Fibroblast of skin of left biceps (primary cell): ENCODE measurements at regions not wholly inside any gene's neighbourhood (a gene's known extent, or its start where the extent isn't known, plus 50 kb on each side); places are given as distances from the start of the nearest gene placed in this dataset.
"Not testable (repeated sequence)": the region's sequence is repeated elsewhere in the genome, so short reads cannot be mapped to it uniquely, and the experiment has no call there.

Experiments used
- DNase-seq, 2 experiments: peaks; one replicate each; pipeline ENCODE4 v3.0.0-alpha.2; 2013; ENCODE audit warnings: low read depth in 2 of 2

GRCh38 chr6:11961923-11962322 lies 50.2 kb upstream of the HIVEP1 start:
- DNase-seq: no peak

- DNase-seq: no peak
These were observed 51.0 kb upstream of the HIVEP1 start for GRCh38 chr6:11960909-11961779.

GRCh38 chr6:11956781-11957180 lies 55.3 kb upstream of the HIVEP1 start:
- no peak for DNase-seq

GRCh38 chr6:11953641-11954040 lies 58.5 kb upstream of the HIVEP1 start:
- no peak for DNase-seq

- DNase-seq: peak in 1 of 2 experiments; percentile 33
These were observed 59.8 kb upstream of the HIVEP1 start for GRCh38 chr6:11952316-11952715.

- no peak for DNase-seq
These were observed 60.2 kb upstream of the HIVEP1 start for GRCh38 chr6:11951868-11952267.

GRCh38 chr6:11950109-11950508 lies 62.0 kb upstream of the HIVEP1 start:
- no peak for DNase-seq

GRCh38 chr6:11947575-11947974 lies 64.5 kb upstream of the HIVEP1 start:
- DNase-seq: no peak

GRCh38 chr6:11947063-11947462 lies 65.0 kb upstream of the HIVEP1 start:
- no peak for DNase-seq

GRCh38 chr6:11944111-11944510 lies 68.0 kb upstream of the HIVEP1 start:
- no peak for DNase-seq

- no peak for DNase-seq
These were observed 69.1 kb upstream of the HIVEP1 start for GRCh38 chr6:11943060-11943459.

GRCh38 chr6:11942185-11942864 lies 69.8 kb upstream of the HIVEP1 start:
- no peak for DNase-seq

GRCh38 chr6:11940532-11941166 lies 71.5 kb upstream of the HIVEP1 start:
- not testable (repeated sequence) for DNase-seq

GRCh38 chr6:11938285-11938890 lies 73.7 kb upstream of the HIVEP1 start:
- no peak for DNase-seq

- DNase-seq: no peak
These were observed 77.5 kb upstream of the HIVEP1 start for GRCh38 chr6:11934638-11935037.

GRCh38 chr6:11932892-11933291 lies 79.2 kb upstream of the HIVEP1 start:
- DNase-seq: not testable (repeated sequence)

GRCh38 chr6:11931296-11932035 lies 80.6 kb upstream of the HIVEP1 start:
- DNase-seq: no peak

GRCh38 chr6:11930834-11931233 lies 81.3 kb upstream of the HIVEP1 start:
- DNase-seq: not testable (repeated sequence)

GRCh38 chr6:11930240-11930639 lies 81.9 kb upstream of the HIVEP1 start:
- DNase-seq: no peak

- DNase-seq: no peak
These were observed 82.8 kb upstream of the HIVEP1 start for GRCh38 chr6:11929241-11929835.
